ENCODE measurements at regions not wholly inside any gene's neighbourhood (a gene's known extent, or its start where the extent isn't known, plus 50 kb on each side); places are given as distances from the start of the nearest gene placed in this dataset.

DNA sequence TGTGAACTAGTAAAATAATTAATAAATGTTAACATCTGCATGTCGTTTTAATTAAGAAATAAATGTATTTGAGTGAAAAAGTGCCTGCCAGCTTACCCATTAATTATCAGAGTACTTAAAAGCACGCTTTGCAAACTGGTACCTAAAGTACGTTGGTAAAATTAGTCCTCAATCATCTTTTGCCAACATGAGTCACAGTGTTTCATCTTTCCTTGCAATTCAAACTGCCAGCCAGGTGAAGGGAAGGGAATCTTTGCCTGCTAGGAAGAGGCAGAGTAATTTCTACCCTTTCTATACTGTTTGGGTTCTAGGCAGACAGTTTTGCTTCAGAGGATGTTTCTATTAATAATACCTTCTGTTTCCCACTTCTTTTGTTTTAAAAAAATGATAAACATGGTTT, 57.2 kb upstream of the CNIH3 start:
- TF ChIP-seq TAF1 (IDR thresholded peaks at IDR 0.05; ENCODE audit: low read depth, low read length) = no peak
- no peak for TF ChIP-seq POU2F2 (IDR thresholded peaks at IDR 0.05; ENCODE audit: low read depth, low read length)
- no peak for TF ChIP-seq POLR2A (IDR thresholded peaks at IDR 0.05; ENCODE audit: low read depth, low read length)
- TF ChIP-seq POLR2AphosphoS5 (IDR thresholded peaks at IDR 0.05; ENCODE audit: low read depth, low read length) = no peak
- TF ChIP-seq PAX5 (IDR thresholded peaks at IDR 0.05; ENCODE audit: insufficient read depth, low read length, severe bottlenecking) = no peak
- TF ChIP-seq SPI1 (IDR thresholded peaks at IDR 0.05; ENCODE audit: low read depth, low read length) = no peak
